MM.1S (cell line): ENCODE measurements at regions not wholly inside any gene's neighbourhood (a gene's known extent, or its start where the extent isn't known, plus 50 kb on each side); places are given as distances from the start of the nearest gene placed in this dataset.

Experiments
- EZH2 ChIP-seq: fragments of 300-600 bp; sonication (generic); optimal IDR thresholded peaks from 2 replicates; pipeline ENCODE3; 2017; ENCODE audit warnings: low read depth, mild to moderate bottlenecking, antibody characterized with exemption, low read length, mixed read lengths
- EZH2phosphoT487 ChIP-seq: fragments of 300-600 bp; sonication (generic); IDR thresholded peaks from 2 replicates; pipeline ENCODE4 v1.6.1; 2018; ENCODE audit warnings: antibody characterized with exemption, low read length
- TF ChIP-seq, protein P1 (sequence below): fragments of 300-600 bp; sonication (generic); IDR thresholded peaks from 2 replicates; pipeline ENCODE4 v1.5.1; 2016; ENCODE audit warnings: antibody characterized with exemption, low read length, mixed read lengths

DNA sequence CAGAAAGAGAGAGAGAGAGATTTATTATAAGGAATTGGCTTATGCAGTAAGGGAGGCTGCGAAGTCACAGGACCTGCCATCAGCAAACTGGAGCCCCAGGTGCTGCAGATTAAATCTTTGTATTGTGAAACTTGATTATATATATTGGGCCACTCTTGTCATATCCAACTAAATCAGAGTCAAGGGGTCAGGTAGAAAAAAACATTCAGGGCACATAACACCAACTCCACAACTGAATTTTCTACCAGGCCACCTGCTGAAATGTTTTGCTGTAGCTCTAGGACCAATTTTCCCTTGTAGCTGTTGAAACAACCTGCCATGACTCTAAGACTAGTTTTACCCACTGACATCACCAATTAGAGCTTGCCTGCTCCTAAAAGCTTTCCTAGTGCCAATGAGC lies 1240.8 kb downstream of the SLC16A7 start:
- TF ChIP-seq EZH2 = no peak
- TF ChIP-seq, protein P1, sequence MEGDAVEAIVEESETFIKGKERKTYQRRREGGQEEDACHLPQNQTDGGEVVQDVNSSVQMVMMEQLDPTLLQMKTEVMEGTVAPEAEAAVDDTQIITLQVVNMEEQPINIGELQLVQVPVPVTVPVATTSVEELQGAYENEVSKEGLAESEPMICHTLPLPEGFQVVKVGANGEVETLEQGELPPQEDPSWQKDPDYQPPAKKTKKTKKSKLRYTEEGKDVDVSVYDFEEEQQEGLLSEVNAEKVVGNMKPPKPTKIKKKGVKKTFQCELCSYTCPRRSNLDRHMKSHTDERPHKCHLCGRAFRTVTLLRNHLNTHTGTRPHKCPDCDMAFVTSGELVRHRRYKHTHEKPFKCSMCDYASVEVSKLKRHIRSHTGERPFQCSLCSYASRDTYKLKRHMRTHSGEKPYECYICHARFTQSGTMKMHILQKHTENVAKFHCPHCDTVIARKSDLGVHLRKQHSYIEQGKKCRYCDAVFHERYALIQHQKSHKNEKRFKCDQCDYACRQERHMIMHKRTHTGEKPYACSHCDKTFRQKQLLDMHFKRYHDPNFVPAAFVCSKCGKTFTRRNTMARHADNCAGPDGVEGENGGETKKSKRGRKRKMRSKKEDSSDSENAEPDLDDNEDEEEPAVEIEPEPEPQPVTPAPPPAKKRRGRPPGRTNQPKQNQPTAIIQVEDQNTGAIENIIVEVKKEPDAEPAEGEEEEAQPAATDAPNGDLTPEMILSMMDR = no peak
- no peak for TF ChIP-seq EZH2phosphoT487
